GM06990 (cell line): ENCODE measurements at regions not wholly inside any gene's neighbourhood (a gene's known extent, or its start where the extent isn't known, plus 50 kb on each side); places are given as distances from the start of the nearest gene placed in this dataset.

Source experiments
- DNase-seq: peaks from one replicate; pipeline ENCODE4 v3.0.0-alpha.2; 2011; ENCODE audit not compliant: insufficient read length; ENCODE audit errors: extremely low read depth
- H3K27me3 ChIP-seq: replicated peaks from 2 replicates; pipeline ENCODE4 v1.6.0; 2011; ENCODE audit warnings: low read length; ENCODE audit not compliant: control insufficient read depth, insufficient read depth
- H3K36me3 ChIP-seq: 2 replicates; pipeline ENCODE4 v1.5.1; 2011; ENCODE audit warnings: low read length; ENCODE audit not compliant: control insufficient read depth, insufficient read depth
- H3K4me3 ChIP-seq: replicated peaks from 2 replicates; pipeline ENCODE4 v1.5.1; 2011; ENCODE audit warnings: low read depth, mild to moderate bottlenecking, control low read depth, low read length
- TF ChIP-seq, protein P1 (sequence below): IDR thresholded peaks from 2 replicates; pipeline ENCODE4 v1.5.1; 2011; ENCODE audit warnings: low read length, control low read depth, mild to moderate bottlenecking, inconsistent platforms; ENCODE audit not compliant: insufficient read depth, poor library complexity, severe bottlenecking

DNA sequence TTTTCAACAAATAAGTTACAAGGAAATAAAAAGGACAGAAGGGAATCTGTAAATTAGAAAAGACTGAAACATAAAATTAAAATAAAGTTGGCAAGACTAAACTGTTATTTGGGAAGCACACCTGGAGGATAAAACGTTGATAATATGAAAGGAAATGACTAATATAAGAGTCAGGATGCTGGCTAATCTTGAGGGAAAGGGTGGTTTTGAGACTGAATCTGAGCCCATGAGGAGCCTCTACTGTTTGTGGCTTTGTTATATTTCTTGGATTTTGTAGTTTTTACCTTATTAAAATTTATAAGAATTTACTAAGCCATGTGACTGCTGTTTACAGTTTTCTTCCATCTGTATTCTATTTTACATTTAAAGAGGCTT lies 718.0 kb upstream of the SPRY2 start:
- H3K4me3 ChIP-seq, result no peak overlapping the region
- TF ChIP-seq, protein P1, sequence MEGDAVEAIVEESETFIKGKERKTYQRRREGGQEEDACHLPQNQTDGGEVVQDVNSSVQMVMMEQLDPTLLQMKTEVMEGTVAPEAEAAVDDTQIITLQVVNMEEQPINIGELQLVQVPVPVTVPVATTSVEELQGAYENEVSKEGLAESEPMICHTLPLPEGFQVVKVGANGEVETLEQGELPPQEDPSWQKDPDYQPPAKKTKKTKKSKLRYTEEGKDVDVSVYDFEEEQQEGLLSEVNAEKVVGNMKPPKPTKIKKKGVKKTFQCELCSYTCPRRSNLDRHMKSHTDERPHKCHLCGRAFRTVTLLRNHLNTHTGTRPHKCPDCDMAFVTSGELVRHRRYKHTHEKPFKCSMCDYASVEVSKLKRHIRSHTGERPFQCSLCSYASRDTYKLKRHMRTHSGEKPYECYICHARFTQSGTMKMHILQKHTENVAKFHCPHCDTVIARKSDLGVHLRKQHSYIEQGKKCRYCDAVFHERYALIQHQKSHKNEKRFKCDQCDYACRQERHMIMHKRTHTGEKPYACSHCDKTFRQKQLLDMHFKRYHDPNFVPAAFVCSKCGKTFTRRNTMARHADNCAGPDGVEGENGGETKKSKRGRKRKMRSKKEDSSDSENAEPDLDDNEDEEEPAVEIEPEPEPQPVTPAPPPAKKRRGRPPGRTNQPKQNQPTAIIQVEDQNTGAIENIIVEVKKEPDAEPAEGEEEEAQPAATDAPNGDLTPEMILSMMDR, result no peak
- no peak for DNase-seq
- H3K27me3 ChIP-seq, result no peaks in the 10 kb centered on the region
- no peaks in the 10 kb centered on the region for H3K36me3 ChIP-seq

DNA sequence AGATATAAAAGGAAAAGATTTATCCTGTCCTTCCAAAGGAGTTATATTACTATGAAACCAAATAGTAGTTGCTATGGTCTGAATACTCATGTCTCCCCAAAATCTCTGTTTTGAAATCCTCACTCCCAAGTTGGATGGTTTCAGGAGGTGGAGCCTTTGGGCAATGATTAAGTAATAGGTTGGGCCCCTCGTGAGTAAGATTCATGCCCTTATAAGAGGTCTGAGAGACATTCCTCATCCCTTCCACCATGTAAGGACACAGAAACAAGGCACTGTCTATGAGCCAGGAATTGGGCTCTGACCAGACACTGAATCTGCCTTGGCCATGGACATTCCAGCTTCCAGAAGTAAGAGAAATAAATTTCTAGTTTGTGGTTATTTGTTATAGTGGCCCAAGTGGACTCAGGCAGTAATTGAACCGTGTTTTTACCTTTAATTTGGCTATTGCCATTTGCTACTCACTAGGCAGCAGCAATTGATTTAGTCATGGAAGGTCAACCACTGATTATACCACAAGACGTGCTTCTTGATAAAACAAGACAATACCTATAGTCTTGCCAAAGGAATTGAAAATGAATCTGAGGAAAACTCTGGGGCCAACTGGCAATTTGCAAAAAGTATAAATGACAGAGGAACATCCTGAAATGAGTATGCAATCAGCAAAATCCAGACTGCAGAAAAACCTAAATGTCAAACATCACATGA lies 717.4 kb upstream of the SPRY2 start:
- Histone ChIP-seq H3K4me3 (no peak overlapping the region), H3K36me3 (no peaks in the 10 kb centered on the region), H3K27me3 (no peaks in the 10 kb centered on the region)
- DNase-seq, result no peak
- TF ChIP-seq, protein P1, result no peak

DNA sequence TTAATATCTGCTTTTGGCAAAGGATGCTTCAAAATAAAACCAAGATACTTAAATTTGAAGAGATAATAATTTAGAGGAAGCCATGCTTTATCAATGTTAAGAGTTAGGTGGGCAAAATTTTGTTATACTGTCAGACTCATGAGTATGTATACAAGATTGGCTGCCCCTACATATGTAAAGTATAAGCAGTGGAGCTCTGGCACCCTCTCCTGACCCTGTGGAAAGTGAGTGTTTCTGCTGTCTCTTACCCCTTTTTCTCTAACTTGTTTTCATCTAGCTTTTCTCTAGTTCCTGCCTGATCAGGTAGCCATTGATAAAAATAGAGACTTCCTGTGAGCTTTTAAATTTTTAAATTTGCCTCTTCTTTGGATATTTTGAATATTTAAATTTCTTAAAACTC lies 710.9 kb upstream of the SPRY2 start:
- H3K36me3 ChIP-seq, result no peaks in the 10 kb centered on the region
- H3K4me3 ChIP-seq, result no peak overlapping the region
- no peak for DNase-seq
- H3K27me3 ChIP-seq, result no peaks in the 10 kb centered on the region
- TF ChIP-seq, protein P1, result no peak

DNA sequence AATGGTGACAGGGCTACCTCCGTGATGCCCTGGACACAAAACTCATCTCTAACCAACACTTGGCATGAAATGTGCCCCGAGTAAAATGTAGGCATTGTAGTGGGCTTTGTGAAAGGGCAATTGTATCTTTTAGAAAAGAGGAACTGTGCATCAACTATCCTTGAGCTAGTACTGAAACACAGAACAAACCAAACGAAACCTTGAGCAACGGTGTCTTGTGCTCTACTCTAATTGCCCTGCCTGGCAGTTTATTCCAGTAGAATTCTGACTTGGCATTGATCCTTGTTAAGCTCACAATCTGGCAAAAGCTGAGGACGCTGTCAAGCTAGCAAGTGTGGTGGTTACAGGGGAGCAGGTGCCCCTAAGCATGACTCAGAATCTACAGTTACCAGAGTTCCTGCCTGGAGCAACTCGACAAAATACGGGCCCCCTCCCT lies 707.1 kb upstream of the SPRY2 start:
- H3K27me3 ChIP-seq, result no peaks in the 10 kb centered on the region
- H3K4me3 ChIP-seq, result no peak overlapping the region
- no peak for DNase-seq
- TF ChIP-seq, protein P1, result no peak
- H3K36me3 ChIP-seq, result no peaks in the 10 kb centered on the region

DNA sequence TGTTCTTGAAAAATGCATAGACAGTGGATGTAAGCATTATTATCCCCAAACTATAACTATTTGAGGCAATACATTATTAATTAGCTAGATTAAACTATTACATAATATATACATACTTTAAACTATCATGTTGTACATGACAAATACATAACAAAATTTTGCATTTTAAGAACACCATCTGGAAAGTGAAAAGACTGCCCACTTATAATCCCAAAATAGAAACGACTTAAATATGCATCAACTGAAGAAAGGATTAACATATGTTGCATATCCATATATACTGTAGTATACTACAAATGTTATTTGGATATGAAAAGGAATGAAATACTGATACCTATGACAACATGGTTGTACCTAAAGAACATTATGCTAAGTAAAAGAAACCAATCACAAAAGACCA lies 700.8 kb upstream of the SPRY2 start:
- DNase-seq, result no peak
- TF ChIP-seq, protein P1, result no peak

DNA sequence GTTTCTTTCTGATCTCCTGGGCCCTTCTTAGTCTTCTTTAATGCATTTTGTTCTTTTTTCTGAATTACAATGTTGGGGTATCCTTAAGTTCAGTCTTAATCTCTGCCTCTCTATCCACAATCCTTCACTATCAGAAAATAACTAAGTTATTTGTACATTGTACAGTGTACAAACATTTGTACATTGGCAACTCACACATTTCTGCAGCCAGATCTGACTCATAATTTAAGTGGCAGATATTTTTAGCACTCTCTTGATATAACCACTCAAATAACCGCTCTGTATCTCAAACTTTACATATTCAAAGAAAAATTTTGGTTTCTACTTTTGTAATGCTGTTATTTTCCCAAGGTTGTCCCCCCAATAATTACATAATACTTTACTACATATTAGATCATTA lies 691.1 kb upstream of the SPRY2 start:
- H3K27me3 ChIP-seq, result no peaks in the 10 kb centered on the region
- TF ChIP-seq, protein P1, result no peak
- DNase-seq, result no peak
- no peaks in the 10 kb centered on the region for H3K36me3 ChIP-seq
- H3K4me3 ChIP-seq, result no peak overlapping the region

More for the DNA sequence above, 700.8 kb upstream of the SPRY2 start:
- H3K4me3 ChIP-seq, result no peak overlapping the region
- H3K36me3 ChIP-seq, result no peaks in the 10 kb centered on the region
- no peaks in the 10 kb centered on the region for H3K27me3 ChIP-seq
